C4-2B (cell line): ENCODE measurements at regions not wholly inside any gene's neighbourhood (a gene's known extent, or its start where the extent isn't known, plus 50 kb on each side); places are given as distances from the start of the nearest gene placed in this dataset.

Experiments
- CTCF ChIP-seq: fragments of 450-650 bp; conservative IDR thresholded peaks from 2 replicates; pipeline ENCODE4 v1.5.1; 2017; ENCODE audit warnings: mild to moderate bottlenecking
- ZFX ChIP-seq: fragments of 450-650 bp; IDR thresholded peaks from 2 replicates; pipeline ENCODE4 v1.6.1; 2017

- TF ChIP-seq CTCF (no peak), ZFX (no peak)
Observed at GRCh38 chr2:60221098-60221497, 332.4 kb downstream of the BCL11A start.
